KMS-11 (cell line): ENCODE measurements at regions not wholly inside any gene's neighbourhood (a gene's known extent, or its start where the extent isn't known, plus 50 kb on each side); places are given as distances from the start of the nearest gene placed in this dataset.

ENCODE experiments used
- H2AFZ ChIP-seq: fragments of 200-600 bp; sonication (generic); 2 replicates; pipeline ENCODE4 v1.6.1; 2016; ENCODE audit warnings: antibody characterized with exemption, mixed run types, low read depth
- H3K27ac ChIP-seq: fragments of 200-600 bp; sonication (generic); 2 replicates; pipeline ENCODE4 v1.6.1; 2016; ENCODE audit warnings: mild to moderate bottlenecking, mixed run types
- H3K27me3 ChIP-seq: fragments of 200-600 bp; sonication (generic); 2 replicates; pipeline ENCODE4 v1.6.1; 2017; ENCODE audit warnings: mild to moderate bottlenecking, low read depth, mixed run types, moderate library complexity; ENCODE audit not compliant: insufficient read depth
- H3K36me3 ChIP-seq: fragments of 200-600 bp; sonication (generic); 2 replicates; pipeline ENCODE4 v1.6.1; 2017; ENCODE audit warnings: mild to moderate bottlenecking, mixed run types; ENCODE audit not compliant: insufficient read depth
- H3K4me1 ChIP-seq: fragments of 200-600 bp; sonication (generic); 2 replicates; pipeline ENCODE4 v1.6.1; 2016; ENCODE audit warnings: mild to moderate bottlenecking, low read depth, mixed run types; ENCODE audit not compliant: poor library complexity, severe bottlenecking
- H3K4me2 ChIP-seq: fragments of 200-600 bp; sonication (generic); 2 replicates; pipeline ENCODE4 v1.7.0; 2016; ENCODE audit warnings: mild to moderate bottlenecking, mixed run types
- H3K4me3 ChIP-seq: fragments of 200-600 bp; sonication (generic); IDR thresholded peaks from 2 replicates; pipeline ENCODE4 v1.6.1; 2017; ENCODE audit warnings: low read depth, low read length, mixed read lengths; ENCODE audit not compliant: insufficient read depth
- H3K79me2 ChIP-seq: fragments of 200-600 bp; sonication (generic); 2 replicates; pipeline ENCODE4 v1.6.1; 2016; ENCODE audit warnings: low read depth, mixed run types; ENCODE audit not compliant: insufficient read depth
- H3K9ac ChIP-seq: fragments of 200-600 bp; sonication (generic); 2 replicates; pipeline ENCODE4 v1.6.1; 2016; ENCODE audit warnings: mild to moderate bottlenecking, mixed run types
- H4K20me1 ChIP-seq: fragments of 200-600 bp; sonication (generic); 2 replicates; pipeline ENCODE4 v1.6.1; 2016; ENCODE audit warnings: mild to moderate bottlenecking, mixed run types; ENCODE audit not compliant: insufficient read depth
- TF ChIP-seq, protein P1 (sequence below): fragments of 200-600 bp; sonication (generic); conservative IDR thresholded peaks from 2 replicates; pipeline ENCODE4 v1.6.1; 2017; ENCODE audit warnings: low read depth, mild to moderate bottlenecking, antibody characterized with exemption, low read length, moderate library complexity, mixed read lengths

GRCh38 chr13:85379991-85380390, 419.2 kb downstream of the SLITRK6 start:
- Histone ChIP-seq H3K27me3 (no peaks in the 10 kb centered on the region), H3K4me3 (no peak overlapping the region), H2AFZ (peak overlapping the region; percentile 21), H3K27ac (peak overlapping the region; percentile 6; the same call in 1 of the 2 replicates), H3K79me2 (no peaks in the 10 kb centered on the region), H3K36me3 (no peaks in the 10 kb centered on the region), H3K4me1 (peaks cover 22% of the 10 kb centered on the region), H4K20me1 (no peaks in the 10 kb centered on the region), H3K4me2 (peak overlapping the region; percentile 67), H3K9ac (no peak overlapping the region)
- TF ChIP-seq, protein P1, sequence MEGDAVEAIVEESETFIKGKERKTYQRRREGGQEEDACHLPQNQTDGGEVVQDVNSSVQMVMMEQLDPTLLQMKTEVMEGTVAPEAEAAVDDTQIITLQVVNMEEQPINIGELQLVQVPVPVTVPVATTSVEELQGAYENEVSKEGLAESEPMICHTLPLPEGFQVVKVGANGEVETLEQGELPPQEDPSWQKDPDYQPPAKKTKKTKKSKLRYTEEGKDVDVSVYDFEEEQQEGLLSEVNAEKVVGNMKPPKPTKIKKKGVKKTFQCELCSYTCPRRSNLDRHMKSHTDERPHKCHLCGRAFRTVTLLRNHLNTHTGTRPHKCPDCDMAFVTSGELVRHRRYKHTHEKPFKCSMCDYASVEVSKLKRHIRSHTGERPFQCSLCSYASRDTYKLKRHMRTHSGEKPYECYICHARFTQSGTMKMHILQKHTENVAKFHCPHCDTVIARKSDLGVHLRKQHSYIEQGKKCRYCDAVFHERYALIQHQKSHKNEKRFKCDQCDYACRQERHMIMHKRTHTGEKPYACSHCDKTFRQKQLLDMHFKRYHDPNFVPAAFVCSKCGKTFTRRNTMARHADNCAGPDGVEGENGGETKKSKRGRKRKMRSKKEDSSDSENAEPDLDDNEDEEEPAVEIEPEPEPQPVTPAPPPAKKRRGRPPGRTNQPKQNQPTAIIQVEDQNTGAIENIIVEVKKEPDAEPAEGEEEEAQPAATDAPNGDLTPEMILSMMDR = no peak

- no peaks in the 10 kb centered on the region for H4K20me1 ChIP-seq
- peak overlapping the region; percentile 21 for H2AFZ ChIP-seq
- peak overlapping the region; percentile 6; the same call in 1 of the 2 replicates for H3K27ac ChIP-seq
- no peaks in the 10 kb centered on the region for H3K79me2 ChIP-seq
- H3K9ac ChIP-seq = no peak overlapping the region
- H3K4me2 ChIP-seq = peak overlapping the region; percentile 67
- H3K4me1 ChIP-seq = peaks cover 22% of the 10 kb centered on the region
- H3K27me3 ChIP-seq = no peaks in the 10 kb centered on the region
- TF ChIP-seq, protein P1 = no peak
- no peak overlapping the region for H3K4me3 ChIP-seq
- no peaks in the 10 kb centered on the region for H3K36me3 ChIP-seq
Observed at GRCh38 chr13:85379433-85379832, 419.8 kb downstream of the SLITRK6 start.

DNA sequence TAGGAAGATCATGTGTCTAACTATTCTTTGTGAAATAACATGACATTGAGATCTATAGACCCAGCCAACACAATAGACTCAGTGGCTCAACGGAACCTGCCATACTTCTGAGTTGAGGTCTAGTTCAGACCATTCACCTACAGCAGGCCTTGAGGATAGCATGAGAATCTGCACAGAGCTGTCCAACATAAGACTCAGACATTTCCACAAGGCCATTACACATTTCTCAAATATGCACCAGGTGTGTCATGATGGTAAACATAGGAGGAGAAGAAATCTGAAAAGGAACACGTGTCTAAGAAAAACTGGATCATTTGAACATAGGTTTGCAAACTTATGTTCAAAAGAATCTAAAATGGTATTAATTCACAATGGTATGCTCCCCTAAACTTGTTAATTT, 421.4 kb downstream of the SLITRK6 start:
- Histone ChIP-seq H3K27ac (no peak overlapping the region), H3K79me2 (no peaks in the 10 kb centered on the region), H3K4me3 (no peak overlapping the region), H2AFZ (no peak overlapping the region), H3K9ac (no peak overlapping the region), H4K20me1 (no peaks in the 10 kb centered on the region), H3K4me2 (no peak overlapping the region), H3K27me3 (no peaks in the 10 kb centered on the region), H3K4me1 (peaks cover 22% of the 10 kb centered on the region), H3K36me3 (no peaks in the 10 kb centered on the region)
- TF ChIP-seq, protein P1 = no peak

GRCh38 chr13:85373322-85373721, 425.9 kb downstream of the SLITRK6 start:
- H3K79me2 ChIP-seq = no peaks in the 10 kb centered on the region
- H3K4me3 ChIP-seq = no peak overlapping the region
- TF ChIP-seq, protein P1 = no peak
- no peak overlapping the region for H2AFZ ChIP-seq
- no peak overlapping the region for H3K4me2 ChIP-seq
- H4K20me1 ChIP-seq = no peaks in the 10 kb centered on the region
- no peak overlapping the region for H3K9ac ChIP-seq
- no peak overlapping the region for H3K27ac ChIP-seq
- no peaks in the 10 kb centered on the region for H3K27me3 ChIP-seq
- no peaks in the 10 kb centered on the region for H3K36me3 ChIP-seq
- H3K4me1 ChIP-seq = peaks cover 8% of the 10 kb centered on the region
